ENCODE measurements at regions not wholly inside any gene's neighbourhood (a gene's known extent, or its start where the extent isn't known, plus 50 kb on each side); places are given as distances from the start of the nearest gene placed in this dataset.

DNA sequence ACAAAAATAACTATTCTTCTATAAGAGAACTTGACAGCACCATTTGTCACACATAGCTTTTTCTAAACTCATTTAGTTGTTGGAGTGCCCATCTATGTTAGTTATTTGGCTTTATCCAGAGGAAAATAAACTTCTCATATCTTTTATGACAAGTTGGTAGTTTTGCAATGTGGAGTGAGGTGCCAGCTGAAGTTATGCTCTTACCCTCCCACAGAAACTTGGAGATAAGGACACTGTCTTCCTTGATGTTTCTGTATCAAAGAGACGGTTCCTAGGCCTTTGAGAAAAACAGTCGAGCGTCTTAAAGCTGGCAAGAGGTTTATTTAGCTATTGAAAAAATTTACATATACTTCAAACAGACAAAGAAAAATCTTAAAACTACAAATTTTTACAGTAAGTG lies 1079.7 kb downstream of the SLITRK1 start:
- 70 to 79% (median 74%) methylated on average over 3 of the region's 3 CpGs for WGBS, 4 donors
- no peak overlapping the region for H3K27ac ChIP-seq
- no peaks in the 10 kb centered on the region for H3K27me3 ChIP-seq
- H3K9me3 ChIP-seq (replicated peaks in 1 of 3): no peaks in the 10 kb centered on the region
- no peaks in the 10 kb centered on the region for H3K36me3 ChIP-seq (replicated peaks in 1 of 2)
- DNase-seq: no peak
- no peaks in the 10 kb centered on the region for H3K4me1 ChIP-seq (replicated peaks in 1 of 2)
- TF ChIP-seq POLR2A (IDR thresholded peaks at IDR 0.05): no peak
- no peak for TF ChIP-seq CTCF (IDR thresholded peaks at IDR 0.05)
- no peak overlapping the region for H3K4me3 ChIP-seq
- intact Hi-C loops (cut with DNase I): no loop called here

DNA sequence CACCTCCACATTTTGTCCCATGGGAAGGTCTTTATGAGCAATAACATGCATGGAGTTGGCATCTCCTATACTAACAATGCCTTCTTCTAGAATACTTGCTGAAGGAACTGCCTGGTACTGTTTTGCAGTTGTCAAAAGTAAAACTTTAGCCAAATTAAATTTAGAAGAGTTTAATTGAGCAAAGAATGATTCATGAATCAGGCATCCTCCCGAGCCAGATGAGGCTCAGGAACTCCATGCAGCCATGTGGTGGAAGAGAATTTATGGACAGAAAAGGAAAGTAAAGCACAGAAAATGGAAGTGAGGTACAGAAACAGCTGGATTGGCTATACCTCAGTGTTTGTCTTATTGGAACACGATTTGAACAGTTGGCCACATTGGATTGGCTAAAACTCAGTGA lies 1081.9 kb downstream of the SLITRK1 start:
- Histone ChIP-seq H3K27me3 (no peaks in the 10 kb centered on the region), H3K4me3 (no peak overlapping the region), H3K4me1 (replicated peaks in 1 of 2) (no peaks in the 10 kb centered on the region), H3K36me3 (replicated peaks in 1 of 2) (no peaks in the 10 kb centered on the region), H3K9me3 (replicated peaks in 1 of 3) (no peaks in the 10 kb centered on the region), H3K27ac (no peak overlapping the region)
- no peak for TF ChIP-seq CTCF (IDR thresholded peaks at IDR 0.05)
- no peak for TF ChIP-seq POLR2A (IDR thresholded peaks at IDR 0.05)
- WGBS, 4 donors: 56 to 75% (median 62%) methylated on average over 2 of the region's 2 CpGs
- DNase-seq: no peak
- intact Hi-C loops (cut with DNase I): no loop called here

GRCh38 chr13:82797876-82798275 lies 1084.4 kb downstream of the SLITRK1 start:
- Histone ChIP-seq H3K4me3 (no peak overlapping the region), H3K9me3 (replicated peaks in 1 of 3) (no peaks in the 10 kb centered on the region), H3K27me3 (no peaks in the 10 kb centered on the region), H3K27ac (no peak overlapping the region), H3K36me3 (replicated peaks in 1 of 2) (no peaks in the 10 kb centered on the region), H3K4me1 (replicated peaks in 1 of 2) (no peaks in the 10 kb centered on the region)
- intact Hi-C loops (cut with DNase I): no loop called here
- no peak for TF ChIP-seq CTCF (IDR thresholded peaks at IDR 0.05)
- no peak for TF ChIP-seq POLR2A (IDR thresholded peaks at IDR 0.05)
- WGBS, 4 donors: 52 to 62% (median 53%) methylated on average over 1 of the region's 1 CpG
- no peak for DNase-seq

DNA sequence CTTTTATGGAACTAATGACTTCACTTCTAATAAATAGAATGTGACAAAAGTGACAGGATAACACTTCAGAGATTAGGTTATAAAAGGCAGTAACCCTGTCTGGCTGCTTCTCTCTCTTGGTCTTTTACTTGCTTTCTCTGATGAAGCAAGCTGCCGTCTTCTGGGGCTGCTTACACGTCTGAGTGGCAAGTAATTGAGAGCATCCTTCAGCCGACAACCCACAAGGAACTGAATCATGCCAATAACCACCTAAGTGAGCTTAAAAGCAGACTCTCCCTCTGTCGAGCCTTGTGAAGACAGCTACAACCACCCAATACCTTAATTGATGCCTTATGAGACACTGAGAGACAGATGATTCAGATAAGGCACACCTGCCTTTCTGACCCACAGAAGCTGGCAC lies 1091.2 kb downstream of the SLITRK1 start:
- 25 to 40% (median 36%) methylated on average over 4 of the region's 4 CpGs for WGBS, 4 donors
- H3K9me3 ChIP-seq (replicated peaks in 1 of 3): no peaks in the 10 kb centered on the region
- H3K4me1 ChIP-seq (replicated peaks in 1 of 2): no peaks in the 10 kb centered on the region
- H3K36me3 ChIP-seq (replicated peaks in 1 of 2): no peaks in the 10 kb centered on the region
- H3K27me3 ChIP-seq: no peaks in the 10 kb centered on the region
- no peak overlapping the region for H3K4me3 ChIP-seq
- no peak for DNase-seq
- TF ChIP-seq CTCF (IDR thresholded peaks at IDR 0.05): no peak
- TF ChIP-seq POLR2A (IDR thresholded peaks at IDR 0.05): no peak
- no peak overlapping the region for H3K27ac ChIP-seq
- intact Hi-C loops (cut with DNase I): no loop called here
